CD4-positive, alpha-beta T cell (primary cell): ENCODE measurements at regions not wholly inside any gene's neighbourhood (a gene's known extent, or its start where the extent isn't known, plus 50 kb on each side); places are given as distances from the start of the nearest gene placed in this dataset.
"Not testable (repeated sequence)": the region's sequence is repeated elsewhere in the genome, so short reads cannot be mapped to it uniquely, and the experiment has no call there.

Experiments
- ATAC-seq: fragments of 200-7000 bp; cut with Tn5 transposase; one replicate; pipeline ENCODE4 v1.10.0; 2022; ENCODE audit warnings: mild to moderate bottlenecking; ENCODE audit not compliant: poor library complexity
- CTCF ChIA-PET: fragments of 350-600 bp; sonication (Branson Sonifier 250); formaldehyde crosslinking; loops from one replicate; lab custom pipeline; 2021; ENCODE audit warnings: antibody characterized with exemption, inconsistent platforms; lab: Charles Lee
- POLR2A ChIA-PET: fragments of 350-600 bp; sonication (Branson Sonifier 250); formaldehyde crosslinking; loops from one replicate; lab custom pipeline; 2021; ENCODE audit warnings: antibody characterized with exemption, inconsistent platforms; lab: Charles Lee
- DNase-seq, 14 experiments: peaks; one replicate each; pipeline ENCODE4 v3.0.0-alpha.2; 2013 to 2020; ENCODE audit warnings: mixed read lengths in 2 of 14
- H3K27ac ChIP-seq, 2 donors: one replicate each; pipeline versions ENCODE4 v1.5.1 to v1.7.0; 2013; ENCODE audit warnings: low read length in 2 of 2, low read depth in 1 of 2, mild to moderate bottlenecking in 1 of 2
- H3K27me3 ChIP-seq, 2 experiments: 1 replicate in 1 of 2; 2 replicates in 1 of 2; pipeline versions ENCODE4 v1.6.1 to v1.7.0; 2013; ENCODE audit warnings: low read length in 2 of 2, control low read depth in 1 of 2, mild to moderate bottlenecking in 1 of 2, moderate library complexity in 1 of 2; ENCODE audit not compliant: insufficient read depth in 2 of 2, control insufficient read depth in 1 of 2
- H3K36me3 ChIP-seq: one replicate; pipeline ENCODE4 v1.6.1; 2013; ENCODE audit warnings: low read length, control low read depth; ENCODE audit not compliant: insufficient read depth
- H3K4me1 ChIP-seq: one replicate; pipeline ENCODE4 v1.6.1; 2013; ENCODE audit warnings: low read length, control low read depth; ENCODE audit not compliant: insufficient read depth
- H3K4me3 ChIP-seq: one replicate; pipeline ENCODE4 v1.5.1; 2013; ENCODE audit warnings: mild to moderate bottlenecking, low read length, moderate library complexity
- H3K9me3 ChIP-seq, 2 experiments: 1 replicate in 1 of 2; 2 replicates in 1 of 2; pipeline versions ENCODE4 v1.6.1 to v1.7.0; 2013; ENCODE audit warnings: low read length in 2 of 2, mild to moderate bottlenecking in 2 of 2, control low read depth in 1 of 2, moderate library complexity in 1 of 2; ENCODE audit not compliant: control insufficient read depth in 1 of 2, insufficient read depth in 1 of 2
- H3K27ac Mint-ChIP-seq: one replicate; pipeline ENCODE4 v1.8.0; 2020; ENCODE audit warnings: mixed read lengths
- H3K27me3 Mint-ChIP-seq: one replicate; pipeline ENCODE4 v1.8.0; 2021; ENCODE audit warnings: mixed read lengths
- H3K36me3 Mint-ChIP-seq: one replicate; pipeline ENCODE4 v1.8.0; 2021; ENCODE audit warnings: low read depth, mixed read lengths
- H3K4me1 Mint-ChIP-seq: one replicate; pipeline ENCODE4 v1.8.0; 2021; ENCODE audit warnings: low read depth, mixed read lengths
- H3K4me3 Mint-ChIP-seq: one replicate; pipeline ENCODE4 v1.8.0; 2020; ENCODE audit warnings: mild to moderate bottlenecking, mixed read lengths
- H3K9me3 Mint-ChIP-seq: one replicate; pipeline ENCODE4 v1.8.0; 2020; ENCODE audit warnings: mixed read lengths
- intact Hi-C, 2 experiments: fragments of 100-400 bp; cut with DNase I in 1 of 2; cut with micrococcal nuclease in 1 of 2; formaldehyde crosslinking; loops; one replicate each; pipeline versions ENCODE4 v1.15.1 to v1.9.0; 2023 to 2025; cut with DNase I, micrococcal nuclease
- TF ChIP-seq, protein P1 (sequence below): fragments of 200-600 bp; IDR thresholded peaks from one replicate; pipeline ENCODE4 v1.8.0; 2022; ENCODE audit warnings: antibody characterized with exemption, mild to moderate bottlenecking

DNA sequence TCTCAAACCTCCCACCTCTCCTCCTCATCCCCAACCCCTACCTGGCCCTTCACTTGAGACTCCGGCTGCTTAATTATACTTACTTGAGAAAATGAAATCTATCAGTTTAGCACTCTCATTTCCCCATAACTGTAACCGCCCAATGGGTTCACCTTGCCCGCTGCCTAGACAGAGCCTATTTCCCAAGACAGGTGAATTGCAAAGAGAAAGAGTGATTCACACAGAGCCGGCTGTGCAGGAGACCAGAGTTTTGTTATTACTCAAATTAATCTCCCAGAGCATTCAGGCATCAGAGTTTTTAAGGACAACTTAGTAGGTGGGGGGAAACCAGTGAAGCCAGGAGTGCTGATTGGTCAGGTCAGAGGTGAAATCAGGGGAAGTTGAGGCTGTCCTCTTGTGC, 301.4 kb upstream of the CDYL start:
- TF ChIP-seq, protein P1, sequence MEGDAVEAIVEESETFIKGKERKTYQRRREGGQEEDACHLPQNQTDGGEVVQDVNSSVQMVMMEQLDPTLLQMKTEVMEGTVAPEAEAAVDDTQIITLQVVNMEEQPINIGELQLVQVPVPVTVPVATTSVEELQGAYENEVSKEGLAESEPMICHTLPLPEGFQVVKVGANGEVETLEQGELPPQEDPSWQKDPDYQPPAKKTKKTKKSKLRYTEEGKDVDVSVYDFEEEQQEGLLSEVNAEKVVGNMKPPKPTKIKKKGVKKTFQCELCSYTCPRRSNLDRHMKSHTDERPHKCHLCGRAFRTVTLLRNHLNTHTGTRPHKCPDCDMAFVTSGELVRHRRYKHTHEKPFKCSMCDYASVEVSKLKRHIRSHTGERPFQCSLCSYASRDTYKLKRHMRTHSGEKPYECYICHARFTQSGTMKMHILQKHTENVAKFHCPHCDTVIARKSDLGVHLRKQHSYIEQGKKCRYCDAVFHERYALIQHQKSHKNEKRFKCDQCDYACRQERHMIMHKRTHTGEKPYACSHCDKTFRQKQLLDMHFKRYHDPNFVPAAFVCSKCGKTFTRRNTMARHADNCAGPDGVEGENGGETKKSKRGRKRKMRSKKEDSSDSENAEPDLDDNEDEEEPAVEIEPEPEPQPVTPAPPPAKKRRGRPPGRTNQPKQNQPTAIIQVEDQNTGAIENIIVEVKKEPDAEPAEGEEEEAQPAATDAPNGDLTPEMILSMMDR, result no peak
- intact Hi-C loops, result no loop called here

DNA sequence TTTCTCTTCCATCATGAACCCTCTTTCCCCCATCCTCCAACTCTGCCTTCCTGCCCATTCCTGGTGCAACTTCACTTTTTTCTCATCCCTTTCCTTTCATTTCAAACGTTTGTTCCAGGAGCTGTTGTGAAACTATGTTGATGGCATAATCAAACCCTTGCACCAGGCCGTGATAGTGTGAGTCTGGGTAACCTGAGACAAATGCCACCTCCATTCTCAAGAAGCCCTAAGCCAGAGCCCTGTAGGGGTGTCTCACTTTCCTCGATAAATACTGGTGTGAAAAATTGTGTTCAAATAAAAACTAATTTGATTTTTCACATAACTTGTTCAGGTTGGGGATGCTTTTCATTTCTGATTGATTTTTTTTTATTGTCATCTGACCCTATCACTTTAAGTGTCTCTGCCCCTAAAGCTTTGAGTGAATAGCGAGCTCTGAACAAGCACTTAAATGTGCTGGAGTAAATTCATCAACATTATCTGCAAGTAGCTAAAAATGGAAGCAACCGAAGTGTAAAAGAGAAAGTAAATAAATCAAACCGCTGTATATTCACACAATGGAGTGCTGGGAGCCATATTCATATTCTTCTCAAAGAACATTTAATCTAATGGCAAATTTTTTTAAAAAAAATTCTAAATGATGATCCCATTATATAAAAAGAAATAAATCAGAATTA, 303.1 kb upstream of the CDYL start:
- Histone ChIP-seq H3K4me3 (no peak overlapping the region), H3K36me3 (no peaks in the 10 kb centered on the region), H3K27ac (no peak overlapping the region), H3K9me3 (peaks cover 0 to 14% of the 10 kb centered on the region in 2 experiments), H3K27me3 (no peaks in the 10 kb centered on the region), H3K4me1 (no peaks in the 10 kb centered on the region)
- Mint-ChIP-seq H3K9me3 (peaks cover 9% of the 10 kb centered on the region), H3K4me3 (no peak overlapping the region), H3K27me3 (no peaks in the 10 kb centered on the region), H3K4me1 (no peaks in the 10 kb centered on the region), H3K36me3 (no peaks in the 10 kb centered on the region), H3K27ac (no peak overlapping the region)
- CTCF ChIA-PET, result no interaction called here
- TF ChIP-seq, protein P1, result no peak
- DNase-seq, result no peak
- no peak for ATAC-seq
- intact Hi-C loops, result no loop called here
- POLR2A ChIA-PET, result no interaction called here

More for the DNA sequence above, 301.4 kb upstream of the CDYL start:
- H3K36me3 ChIP-seq, result no peaks in the 10 kb centered on the region
- ChIA-PET CTCF (no interaction called here), POLR2A (no interaction called here)
- Mint-ChIP-seq H3K27ac (no peak overlapping the region), H3K4me1 (no peaks in the 10 kb centered on the region), H3K9me3 (peaks cover 7% of the 10 kb centered on the region), H3K27me3 (peaks cover 9% of the 10 kb centered on the region), H3K36me3 (no peaks in the 10 kb centered on the region), H3K4me3 (no peak overlapping the region)
- no peak overlapping the region for H3K27ac ChIP-seq
- no peaks in the 10 kb centered on the region for H3K4me1 ChIP-seq
- H3K27me3 ChIP-seq, result peaks cover 0 to 3% of the 10 kb centered on the region in 2 experiments
- H3K9me3 ChIP-seq, result peaks cover 0 to 14% of the 10 kb centered on the region in 2 experiments
- DNase-seq, result no peak
- ATAC-seq, result no peak
- no peak overlapping the region for H3K4me3 ChIP-seq

DNA sequence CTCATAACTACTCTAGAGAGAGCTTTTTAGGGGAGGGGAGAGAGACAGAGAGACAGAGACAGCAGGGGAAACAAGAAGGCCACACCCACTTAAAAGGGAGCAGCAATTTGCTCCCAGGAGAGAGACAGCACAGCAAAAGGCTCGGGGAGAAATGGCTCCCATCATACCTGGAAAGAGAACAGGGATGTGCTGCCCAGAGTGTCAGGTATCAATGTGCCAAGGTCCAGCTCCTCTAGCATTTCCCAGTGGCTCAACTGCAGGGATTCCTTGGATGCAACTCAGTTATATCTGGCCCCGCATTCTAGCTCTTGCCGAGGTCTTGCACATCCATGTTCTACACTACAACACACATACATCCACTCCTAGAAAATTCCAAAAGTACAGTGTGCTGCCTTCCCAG, 304.0 kb upstream of the CDYL start:
- ATAC-seq, result no peak
- no peak for DNase-seq
- Mint-ChIP-seq H3K4me3 (no peak overlapping the region), H3K27ac (no peak overlapping the region), H3K36me3 (no peaks in the 10 kb centered on the region), H3K9me3 (peaks cover 9% of the 10 kb centered on the region), H3K27me3 (no peaks in the 10 kb centered on the region), H3K4me1 (no peaks in the 10 kb centered on the region)
- no peaks in the 10 kb centered on the region for H3K27me3 ChIP-seq
- POLR2A ChIA-PET, result no interaction called here
- H3K36me3 ChIP-seq, result no peaks in the 10 kb centered on the region
- TF ChIP-seq, protein P1, result no peak
- CTCF ChIA-PET, result no interaction called here
- H3K4me3 ChIP-seq, result no peak overlapping the region
- no peaks in the 10 kb centered on the region for H3K4me1 ChIP-seq
- no peak overlapping the region for H3K27ac ChIP-seq
- intact Hi-C loops, result no loop called here
- peaks cover 0 to 14% of the 10 kb centered on the region in 2 experiments for H3K9me3 ChIP-seq

DNA sequence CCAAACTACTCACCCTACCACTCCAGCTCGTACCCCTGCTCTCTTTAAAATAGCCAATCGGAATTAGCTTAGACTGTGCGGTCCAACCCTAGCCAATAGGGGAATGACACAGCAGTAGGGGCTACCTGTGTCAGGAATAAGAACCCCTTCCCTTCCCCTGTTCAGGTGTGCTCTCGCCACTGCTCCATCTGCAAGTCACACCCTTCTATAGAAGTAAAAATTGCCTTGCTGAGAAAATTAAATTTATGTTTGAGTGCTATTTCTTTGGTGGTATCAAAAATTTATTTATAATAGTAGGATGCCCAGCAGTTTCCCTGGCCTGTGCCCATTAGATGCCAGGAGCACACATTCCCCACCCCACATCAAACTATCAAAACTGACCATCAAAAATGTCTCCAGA, 304.7 kb upstream of the CDYL start:
- H3K4me3 ChIP-seq, H3K36me3 ChIP-seq, ATAC-seq, intact Hi-C loops, POLR2A ChIA-PET, H3K27me3 Mint-ChIP-seq, H3K36me3 Mint-ChIP-seq, CTCF ChIA-PET, H3K27ac ChIP-seq, H3K4me1 Mint-ChIP-seq, H3K27me3 ChIP-seq, DNase-seq, H3K4me1 ChIP-seq, H3K4me3 Mint-ChIP-seq, H3K9me3 Mint-ChIP-seq, H3K27ac Mint-ChIP-seq: not testable (repeated sequence)
- H3K9me3 ChIP-seq, result peaks cover 0 to 14% of the 10 kb centered on the region in 2 experiments
